Liver (tissue), 8 donors: ENCODE measurements at regions not wholly inside any gene's neighbourhood (a gene's known extent, or its start where the extent isn't known, plus 50 kb on each side); places are given as distances from the start of the nearest gene placed in this dataset.

Experiments
- DNase-seq: peaks from one replicate; pipeline ENCODE4 v3.0.0-alpha.2; 2017; ENCODE audit warnings: low spot score
- H3K27ac ChIP-seq, 2 donors: one replicate each; pipeline ENCODE4 v1.7.0; 2013; ENCODE audit warnings: inconsistent platforms in 2 of 2, low read length in 2 of 2, control low read depth in 1 of 2, low read depth in 1 of 2, mild to moderate bottlenecking in 1 of 2
- H3K27me3 ChIP-seq, 4 donors: one replicate each; pipeline versions ENCODE4 v1.6.1 to v1.7.0; 2013; ENCODE audit warnings: low read length in 3 of 4, inconsistent platforms in 1 of 4, mild to moderate bottlenecking in 1 of 4, moderate library complexity in 1 of 4; ENCODE audit not compliant: control insufficient read depth in 4 of 4, insufficient read depth in 4 of 4
- H3K36me3 ChIP-seq, 4 donors: one replicate each; pipeline versions ENCODE4 v1.6.1 to v1.7.0; 2013; ENCODE audit warnings: low read length in 3 of 4, mild to moderate bottlenecking in 3 of 4, low read depth in 1 of 4, moderate library complexity in 1 of 4; ENCODE audit not compliant: control insufficient read depth in 4 of 4, insufficient read depth in 3 of 4
- H3K4me1 ChIP-seq, 4 donors: one replicate each; pipeline versions ENCODE4 v1.6.1 to v1.7.0; 2013; ENCODE audit warnings: low read length in 3 of 4, mild to moderate bottlenecking in 3 of 4, moderate library complexity in 1 of 4; ENCODE audit not compliant: control insufficient read depth in 4 of 4, insufficient read depth in 4 of 4
- H3K4me3 ChIP-seq, 3 donors: one replicate each; pipeline versions ENCODE4 v1.6.1 to v1.7.0; 2013; ENCODE audit warnings: low read length in 3 of 3, control low read depth in 1 of 3, low read depth in 1 of 3, mild to moderate bottlenecking in 1 of 3
- H3K9ac ChIP-seq, 2 donors: one replicate each; pipeline ENCODE4 v1.7.0; 2013; ENCODE audit warnings: low read length in 2 of 2, mild to moderate bottlenecking in 2 of 2, moderate library complexity in 2 of 2, control low read depth in 1 of 2, low read depth in 1 of 2
- H3K9me3 ChIP-seq, 4 donors: one replicate each; pipeline versions ENCODE4 v1.6.1 to v1.7.0; 2013; ENCODE audit warnings: low read length in 3 of 4; ENCODE audit not compliant: control insufficient read depth in 4 of 4
- ATF3 ChIP-seq: IDR thresholded peaks from 2 replicates; pipeline ENCODE4 v1.6.1; 2016; ENCODE audit warnings: antibody characterized with exemption
- CTCF ChIP-seq: fragments of 150-350 bp; IDR thresholded peaks from 2 replicates; pipeline ENCODE4 v1.5.1; 2017; ENCODE audit warnings: improper control_type of control experiment, low read depth, low read length; ENCODE audit not compliant: missing input control
- EGR1 ChIP-seq, 2 donors: IDR thresholded peaks; 2 replicates each; pipeline ENCODE4 v1.6.1; 2016 to 2018; ENCODE audit warnings: antibody characterized with exemption in 2 of 2, low read depth in 2 of 2
- GABPA ChIP-seq, 2 donors: IDR thresholded peaks in 1 of 2; conservative IDR thresholded peaks in 1 of 2; 2 replicates each; pipeline ENCODE4 v1.6.1; 2016; ENCODE audit warnings: antibody characterized with exemption in 2 of 2, mild to moderate bottlenecking in 1 of 2, moderate library complexity in 1 of 2
- HNF4A ChIP-seq, 2 donors: conservative IDR thresholded peaks; 2 replicates each; pipeline ENCODE4 v1.6.1; 2016; ENCODE audit warnings: antibody characterized with exemption in 2 of 2, mild to moderate bottlenecking in 2 of 2
- JUND ChIP-seq, 2 donors: IDR thresholded peaks; 2 replicates each; pipeline ENCODE4 v1.6.1; 2016; ENCODE audit warnings: antibody characterized with exemption in 2 of 2
- NR2F2 ChIP-seq: IDR thresholded peaks from 2 replicates; pipeline ENCODE4 v1.6.1; 2016; ENCODE audit warnings: antibody characterized with exemption
- RAD21 ChIP-seq, 2 donors: IDR thresholded peaks; 2 replicates each; pipeline ENCODE4 v1.6.1; 2016; ENCODE audit warnings: antibody characterized with exemption in 2 of 2, mild to moderate bottlenecking in 2 of 2
- RXRA ChIP-seq, 2 donors: IDR thresholded peaks; 2 replicates each; pipeline ENCODE4 v1.6.1; 2017 to 2018; ENCODE audit warnings: antibody characterized with exemption in 2 of 2, mild to moderate bottlenecking in 1 of 2
- TAF1 ChIP-seq: conservative IDR thresholded peaks from 2 replicates; pipeline ENCODE4 v1.6.1; 2016; ENCODE audit warnings: antibody characterized with exemption, mild to moderate bottlenecking
- YY1 ChIP-seq: IDR thresholded peaks from 2 replicates; pipeline ENCODE4 v1.6.1; 2016; ENCODE audit warnings: antibody characterized with exemption, mild to moderate bottlenecking
- WGBS: extraction: QIAGEN DNeasy Blood & Tissue Kit; methylation state at CpG from one replicate; pipeline ENCODE4 v1.1.7; 2013; 5-methylcytosine and 5-hydroxymethylcytosine counted together
- TF ChIP-seq, protein P1 (sequence below): IDR thresholded peaks from 2 replicates; pipeline ENCODE4 v1.6.1; 2016; ENCODE audit warnings: antibody characterized with exemption
- TF ChIP-seq, protein P2 (sequence below): IDR thresholded peaks from 2 replicates; pipeline ENCODE4 v1.6.1; 2016; ENCODE audit warnings: antibody characterized with exemption, mild to moderate bottlenecking
- donor health status: healthy.
- donor health status: healthy.
- donor health status: healthy.
- donor health status: healthy.
- donor health status: healthy.

DNA sequence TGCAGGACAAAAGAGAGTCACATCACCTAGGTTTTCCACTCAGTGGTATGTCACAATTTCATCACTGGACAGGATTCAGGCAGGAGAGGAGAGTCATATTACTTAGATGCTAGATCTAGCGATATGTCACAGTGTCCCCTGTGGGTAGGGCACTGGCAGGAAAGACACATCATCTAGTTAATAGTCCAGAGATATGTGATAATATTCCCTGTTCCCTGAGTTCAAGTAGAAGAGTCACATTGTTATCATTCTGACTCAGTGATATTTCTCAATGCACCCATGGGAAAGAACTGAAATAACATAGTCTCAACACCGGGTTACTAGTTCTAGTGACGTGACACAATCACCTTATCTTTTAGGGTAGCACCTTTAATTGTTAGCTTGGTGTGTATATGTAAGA, 944.0 kb upstream of the TSPY4 start (continued):
- TF ChIP-seq, protein P1, sequence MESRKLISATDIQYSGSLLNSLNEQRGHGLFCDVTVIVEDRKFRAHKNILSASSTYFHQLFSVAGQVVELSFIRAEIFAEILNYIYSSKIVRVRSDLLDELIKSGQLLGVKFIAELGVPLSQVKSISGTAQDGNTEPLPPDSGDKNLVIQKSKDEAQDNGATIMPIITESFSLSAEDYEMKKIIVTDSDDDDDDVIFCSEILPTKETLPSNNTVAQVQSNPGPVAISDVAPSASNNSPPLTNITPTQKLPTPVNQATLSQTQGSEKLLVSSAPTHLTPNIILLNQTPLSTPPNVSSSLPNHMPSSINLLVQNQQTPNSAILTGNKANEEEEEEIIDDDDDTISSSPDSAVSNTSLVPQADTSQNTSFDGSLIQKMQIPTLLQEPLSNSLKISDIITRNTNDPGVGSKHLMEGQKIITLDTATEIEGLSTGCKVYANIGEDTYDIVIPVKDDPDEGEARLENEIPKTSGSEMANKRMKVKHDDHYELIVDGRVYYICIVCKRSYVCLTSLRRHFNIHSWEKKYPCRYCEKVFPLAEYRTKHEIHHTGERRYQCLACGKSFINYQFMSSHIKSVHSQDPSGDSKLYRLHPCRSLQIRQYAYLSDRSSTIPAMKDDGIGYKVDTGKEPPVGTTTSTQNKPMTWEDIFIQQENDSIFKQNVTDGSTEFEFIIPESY: no peak
- no peak for TF ChIP-seq JUND (IDR thresholded peaks at IDR 0.05)

DNA sequence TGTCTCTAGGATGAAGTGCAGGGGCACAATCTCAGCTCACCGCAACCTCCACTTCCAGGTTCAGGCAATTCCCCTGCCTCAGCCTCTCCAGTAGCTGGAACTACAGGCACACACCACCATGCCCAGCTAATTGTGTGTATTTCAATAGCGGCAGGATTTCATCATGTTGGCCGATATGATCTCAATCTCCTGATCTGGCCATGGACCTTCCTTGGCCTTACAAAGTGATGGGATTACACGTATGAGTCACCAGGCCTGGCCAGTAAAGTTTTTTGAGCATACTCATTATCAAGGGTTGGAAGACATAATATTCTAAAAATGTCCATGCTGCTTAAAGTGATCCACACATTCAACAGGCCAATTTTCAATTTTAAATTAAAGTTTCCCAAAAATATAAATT, 914.4 kb upstream of the TSPY4 start:
- 57% methylated on average over 4 of the region's 4 CpGs for WGBS
- H3K4me3 ChIP-seq: no peak overlapping the region
- no peaks in the 10 kb centered on the region for H3K9me3 ChIP-seq
- DNase-seq: no peak
- H3K27me3 ChIP-seq: no peaks in the 10 kb centered on the region
- TF ChIP-seq RAD21 (IDR thresholded peaks at IDR 0.05): no peak
- no peak for TF ChIP-seq GABPA (IDR thresholded peaks at IDR 0.05 in 1 of 2, conservative IDR thresholded peaks at IDR 0.05 in 1 of 2)
- no peak for TF ChIP-seq RXRA (IDR thresholded peaks at IDR 0.05)
- no peak for TF ChIP-seq NR2F2
- TF ChIP-seq, protein P2, sequence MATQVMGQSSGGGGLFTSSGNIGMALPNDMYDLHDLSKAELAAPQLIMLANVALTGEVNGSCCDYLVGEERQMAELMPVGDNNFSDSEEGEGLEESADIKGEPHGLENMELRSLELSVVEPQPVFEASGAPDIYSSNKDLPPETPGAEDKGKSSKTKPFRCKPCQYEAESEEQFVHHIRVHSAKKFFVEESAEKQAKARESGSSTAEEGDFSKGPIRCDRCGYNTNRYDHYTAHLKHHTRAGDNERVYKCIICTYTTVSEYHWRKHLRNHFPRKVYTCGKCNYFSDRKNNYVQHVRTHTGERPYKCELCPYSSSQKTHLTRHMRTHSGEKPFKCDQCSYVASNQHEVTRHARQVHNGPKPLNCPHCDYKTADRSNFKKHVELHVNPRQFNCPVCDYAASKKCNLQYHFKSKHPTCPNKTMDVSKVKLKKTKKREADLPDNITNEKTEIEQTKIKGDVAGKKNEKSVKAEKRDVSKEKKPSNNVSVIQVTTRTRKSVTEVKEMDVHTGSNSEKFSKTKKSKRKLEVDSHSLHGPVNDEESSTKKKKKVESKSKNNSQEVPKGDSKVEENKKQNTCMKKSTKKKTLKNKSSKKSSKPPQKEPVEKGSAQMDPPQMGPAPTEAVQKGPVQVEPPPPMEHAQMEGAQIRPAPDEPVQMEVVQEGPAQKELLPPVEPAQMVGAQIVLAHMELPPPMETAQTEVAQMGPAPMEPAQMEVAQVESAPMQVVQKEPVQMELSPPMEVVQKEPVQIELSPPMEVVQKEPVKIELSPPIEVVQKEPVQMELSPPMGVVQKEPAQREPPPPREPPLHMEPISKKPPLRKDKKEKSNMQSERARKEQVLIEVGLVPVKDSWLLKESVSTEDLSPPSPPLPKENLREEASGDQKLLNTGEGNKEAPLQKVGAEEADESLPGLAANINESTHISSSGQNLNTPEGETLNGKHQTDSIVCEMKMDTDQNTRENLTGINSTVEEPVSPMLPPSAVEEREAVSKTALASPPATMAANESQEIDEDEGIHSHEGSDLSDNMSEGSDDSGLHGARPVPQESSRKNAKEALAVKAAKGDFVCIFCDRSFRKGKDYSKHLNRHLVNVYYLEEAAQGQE: no peak
- no peak for TF ChIP-seq YY1
- TF ChIP-seq HNF4A (conservative IDR thresholded peaks at IDR 0.05): no peak
- no peak for TF ChIP-seq JUND (IDR thresholded peaks at IDR 0.05)
- TF ChIP-seq TAF1: no peak
- no peak for TF ChIP-seq EGR1 (IDR thresholded peaks at IDR 0.05; ENCODE audit: low read depth in 2 of 2)
- no peak for TF ChIP-seq CTCF
- TF ChIP-seq, protein P1: no peak
- no peak for TF ChIP-seq ATF3
- no peak overlapping the region for H3K9ac ChIP-seq
- H3K4me1 ChIP-seq: no peaks in the 10 kb centered on the region
- H3K36me3 ChIP-seq: no peaks in the 10 kb centered on the region
- no peak overlapping the region for H3K27ac ChIP-seq
